Stimulated activated CD4-positive, alpha-beta T cell treated with anti-CD3 and anti-CD28 coated beads, Interleukin-1b, Interleukin-23, amount 100 ng/mL, for 24 hours (primary cell): ENCODE measurements at regions not wholly inside any gene's neighbourhood (a gene's known extent, or its start where the extent isn't known, plus 50 kb on each side); places are given as distances from the start of the nearest gene placed in this dataset.

Experiments used
- DNase-seq, 4 experiments: peaks; one replicate each; pipeline ENCODE4 v3.0.0-alpha.2; 2020; ENCODE audit warnings: low read depth in 4 of 4, low spot score in 1 of 4

DNA sequence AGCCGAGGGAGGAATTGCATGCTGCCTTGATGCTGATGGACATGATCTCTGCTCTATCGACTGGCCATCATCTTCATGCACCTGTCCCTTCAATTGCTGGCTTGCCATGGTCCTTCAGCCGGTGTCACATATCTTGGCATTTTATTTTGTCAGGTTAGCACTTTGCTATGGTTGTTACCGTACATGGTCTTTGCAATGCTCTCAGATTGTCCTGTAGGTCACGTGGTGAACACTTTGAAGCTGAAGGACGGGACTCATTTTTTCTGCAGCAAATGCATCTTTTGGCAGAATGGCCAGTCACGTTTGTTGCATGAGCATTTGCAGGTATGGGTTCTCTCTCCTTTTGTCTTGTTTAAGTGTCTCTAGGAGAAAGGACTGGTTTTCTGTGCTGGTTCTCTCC is 326.8 kb upstream of the SHH start:
- DNase-seq, result no peak

DNA sequence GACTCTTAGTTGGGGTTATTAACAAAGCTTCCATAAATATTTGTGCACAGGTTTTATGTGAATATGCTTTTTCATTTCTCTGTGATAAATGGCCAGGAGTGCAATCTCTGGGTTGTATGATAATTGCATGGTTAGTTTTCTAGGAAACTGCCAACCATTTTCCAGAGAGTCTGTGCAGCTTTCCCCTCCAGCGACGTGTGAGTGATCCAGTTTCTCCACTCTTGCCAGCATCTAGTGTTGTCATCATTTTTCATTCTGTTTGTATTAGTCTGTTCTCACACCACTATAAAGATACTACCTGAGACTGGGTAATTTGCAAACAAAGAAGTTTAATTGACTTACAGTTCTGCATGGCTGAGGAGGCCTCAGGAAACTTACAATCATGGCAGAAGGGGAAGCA is 319.6 kb upstream of the SHH start:
- DNase-seq, result no peak

DNA sequence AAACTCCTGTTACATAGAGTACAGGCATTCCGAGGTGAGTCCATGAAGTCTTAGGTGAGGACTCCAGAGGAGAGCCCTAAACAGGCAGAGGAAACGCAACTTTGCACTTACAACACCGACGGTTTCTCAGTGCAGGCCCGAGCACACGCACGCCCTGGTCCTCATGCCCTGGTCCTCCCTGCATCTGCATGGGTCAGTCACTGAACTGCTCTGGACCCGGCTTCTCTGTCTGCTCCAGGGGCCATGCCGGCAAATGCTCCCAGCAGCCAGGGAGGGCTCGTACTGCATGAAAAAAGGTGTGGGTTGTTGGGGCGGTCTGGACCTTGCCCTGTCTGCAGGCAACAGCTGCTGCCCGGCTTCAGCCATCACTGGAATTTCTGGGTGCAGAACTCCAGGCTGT is 317.3 kb upstream of the SHH start:
- no peak for DNase-seq

DNA sequence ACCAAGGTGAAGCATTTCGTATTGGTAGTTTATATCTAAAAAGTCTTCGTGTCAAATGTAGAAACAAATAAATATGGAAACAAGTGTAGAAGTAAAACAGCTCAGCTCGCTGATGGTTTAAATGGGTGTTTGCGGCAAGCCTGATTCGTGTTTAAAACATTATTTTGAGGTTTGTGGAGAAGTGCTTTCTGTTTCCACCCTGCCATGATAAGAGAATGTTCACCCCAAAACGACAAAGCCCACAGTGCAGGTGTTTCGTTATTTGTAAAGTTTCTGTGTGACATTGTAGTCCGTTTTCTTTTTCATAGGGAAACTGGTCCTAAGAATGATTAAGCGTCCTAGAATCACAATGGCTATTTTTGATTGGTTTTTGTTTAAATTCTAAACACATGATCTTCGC is 316.2 kb upstream of the SHH start:
- no peak for DNase-seq

DNA sequence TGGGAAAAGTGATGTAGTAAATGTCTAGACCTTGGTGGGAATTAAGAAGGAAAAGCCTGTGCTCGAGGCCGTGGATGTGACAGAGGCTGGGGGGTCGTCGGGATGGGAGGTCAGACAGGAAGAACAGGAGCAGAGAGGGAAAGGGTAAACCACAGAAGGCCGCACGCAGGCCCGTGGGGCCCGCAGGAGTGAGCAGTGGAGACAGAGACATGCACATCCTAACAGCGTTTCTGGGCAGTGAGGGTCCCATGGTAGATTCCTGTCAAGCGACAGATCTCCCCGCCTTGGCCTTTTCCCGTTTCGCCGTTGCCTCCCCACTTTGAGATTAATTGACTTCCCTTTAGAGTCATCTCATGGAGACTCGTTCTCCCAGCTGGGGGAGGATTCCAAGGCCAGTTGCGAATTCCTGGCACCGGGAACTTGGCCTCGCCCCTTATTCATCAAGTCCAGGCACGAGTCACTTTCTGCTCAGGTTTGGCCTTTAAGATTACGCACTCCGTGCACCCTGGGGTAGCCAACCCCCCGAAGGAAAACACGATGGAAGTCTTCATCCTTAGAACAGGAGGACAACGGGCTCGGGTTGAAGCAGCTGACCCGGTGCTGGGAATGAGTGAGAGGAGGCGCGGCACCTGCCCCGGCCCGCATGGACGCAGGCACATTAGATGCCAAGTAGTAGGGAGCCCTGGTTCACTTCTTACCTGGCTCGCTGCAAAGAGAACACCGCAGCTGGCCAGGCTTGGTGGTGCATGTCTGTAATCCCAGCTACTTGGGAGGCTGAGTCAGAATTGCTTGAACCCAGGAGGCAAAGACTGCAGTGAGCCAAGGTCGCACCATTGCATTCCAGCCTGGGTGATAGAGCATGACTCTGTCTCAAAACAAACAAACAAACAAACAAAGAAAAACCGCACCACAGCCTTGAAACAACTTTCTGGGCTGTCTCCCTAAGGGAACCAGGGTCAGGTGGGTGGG is 315.2 kb upstream of the SHH start:
- no peak for DNase-seq

DNA sequence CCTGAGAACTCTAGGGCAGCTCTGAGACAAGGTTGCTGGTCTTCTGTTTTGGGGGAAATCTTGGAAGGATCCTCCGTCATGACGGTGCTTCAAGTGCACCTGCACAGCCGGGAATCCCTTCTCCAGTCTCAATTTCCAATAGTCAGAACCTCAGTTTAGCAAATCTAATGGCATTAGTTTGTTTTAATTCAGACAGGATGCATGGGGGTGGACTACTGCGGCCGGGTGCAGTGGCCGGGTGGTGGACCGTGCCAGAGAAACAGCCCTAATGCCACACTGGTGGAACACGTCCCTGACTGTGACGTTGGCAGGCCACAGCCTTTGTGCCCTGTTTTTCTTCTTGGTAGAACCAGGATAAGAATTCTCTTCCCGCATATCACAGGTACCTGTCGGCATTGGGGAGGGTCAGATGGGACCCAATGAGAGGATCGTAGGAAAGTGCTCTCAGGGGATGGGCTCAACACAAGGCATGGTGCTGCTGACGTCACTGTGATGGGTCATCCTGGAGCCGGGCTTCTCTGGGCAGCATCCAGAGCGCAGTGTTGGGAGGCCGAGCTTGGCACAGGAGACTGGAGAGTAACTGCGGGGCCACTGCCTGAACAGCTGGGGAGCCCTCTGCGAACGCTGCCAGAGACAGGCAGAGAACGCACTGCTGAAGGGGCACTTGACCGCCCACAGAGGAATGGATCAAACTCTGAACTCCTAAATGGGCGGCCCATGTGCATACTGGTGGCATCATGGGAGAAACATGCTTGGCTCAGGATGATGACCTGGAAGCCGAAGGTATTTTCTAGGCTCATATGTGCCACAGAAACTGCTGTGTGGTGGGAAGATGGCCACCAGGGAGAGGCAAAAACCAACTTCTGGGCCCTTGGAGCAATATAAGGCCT is 313.8 kb upstream of the SHH start:
- DNase-seq, result no peak

DNA sequence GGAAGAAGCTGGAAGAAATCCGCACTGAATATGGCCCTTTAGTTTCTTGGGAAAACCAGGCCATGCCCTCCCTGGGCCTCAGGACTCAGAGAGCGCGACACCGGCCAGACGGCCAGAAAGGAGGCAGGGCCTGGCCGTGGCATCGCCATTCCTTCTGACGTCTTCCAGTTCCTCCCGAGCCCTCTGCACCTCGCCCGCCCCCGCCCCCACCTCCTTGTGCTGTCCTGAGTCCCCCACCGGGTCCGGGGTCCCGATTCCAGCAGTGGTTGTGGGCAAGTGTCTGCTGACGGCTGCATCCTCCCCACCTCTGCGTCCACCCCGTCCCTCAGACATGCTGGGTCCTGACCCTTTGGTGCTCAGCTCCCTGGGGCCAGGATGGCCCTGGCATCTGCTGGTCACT is 312.1 kb upstream of the SHH start:
- DNase-seq, result no peak

DNA sequence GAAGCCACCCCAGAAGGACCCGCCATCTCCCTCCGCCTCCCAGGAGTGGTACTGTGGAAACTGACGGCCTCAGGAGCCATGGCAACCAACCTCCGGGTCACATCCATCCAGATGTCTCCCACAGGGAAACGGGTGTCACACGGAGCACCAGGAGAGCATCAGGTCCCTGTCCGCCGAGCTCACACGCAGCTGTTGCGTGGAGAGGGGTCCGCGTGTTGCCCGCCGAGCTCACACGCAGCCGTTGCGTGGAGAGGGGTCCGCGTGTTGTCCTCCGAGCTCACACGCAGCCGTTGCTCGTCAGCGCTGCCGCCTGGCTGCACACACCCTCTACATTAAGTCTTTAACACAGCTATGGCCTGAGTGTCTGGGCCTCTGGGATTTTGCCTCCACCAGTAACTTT is 311.1 kb upstream of the SHH start:
- DNase-seq, result no peak

DNA sequence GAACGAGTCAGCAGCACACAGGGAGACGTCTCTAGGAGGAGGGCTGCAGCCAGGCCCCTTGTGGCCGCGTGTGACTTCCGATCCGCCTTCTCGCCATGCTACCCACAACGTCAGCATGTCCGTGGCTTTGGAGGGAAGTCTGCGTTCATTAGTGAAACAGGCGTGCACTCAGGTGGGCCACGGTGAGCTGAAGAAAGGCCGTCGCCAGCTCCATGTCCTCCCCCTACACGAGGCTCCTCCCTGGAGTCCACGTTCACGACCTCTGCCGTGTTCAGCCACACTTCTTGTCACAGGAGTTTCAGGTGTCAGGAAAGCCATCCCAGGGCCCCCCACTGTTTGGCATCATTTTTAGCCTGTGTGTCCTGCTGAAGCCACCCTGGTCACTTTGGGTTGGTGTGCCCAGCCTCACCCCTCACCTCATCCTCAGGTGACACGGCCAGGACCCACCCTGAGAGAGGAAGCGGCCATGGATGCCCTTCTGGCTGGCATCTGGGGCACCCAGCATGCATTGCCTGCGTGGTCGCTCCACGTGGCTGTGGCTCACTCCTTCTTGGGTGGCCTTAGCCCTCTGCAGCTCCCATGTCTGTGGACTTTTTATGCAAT is 310.6 kb upstream of the SHH start:
- no peak for DNase-seq

DNA sequence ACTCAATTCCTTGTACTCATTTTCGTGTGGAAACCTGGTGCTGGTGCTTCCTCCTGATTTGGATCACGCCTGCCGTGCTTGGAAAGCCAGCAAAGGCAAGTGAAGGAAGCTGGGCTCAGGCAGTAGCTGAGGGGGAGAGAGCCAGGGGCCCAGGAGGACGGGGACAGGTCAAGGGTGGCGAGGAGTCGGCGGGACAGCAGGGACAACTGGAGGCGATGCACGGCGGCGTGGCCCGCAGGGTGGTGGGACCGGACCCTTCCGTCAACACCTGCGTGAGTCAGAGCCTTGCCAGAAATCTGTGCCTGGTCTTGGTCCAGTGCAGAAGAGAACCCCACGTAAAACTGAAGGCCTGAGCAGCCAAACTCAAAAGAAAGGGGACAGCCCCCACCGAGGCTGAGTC is 309.7 kb upstream of the SHH start:
- DNase-seq, result no peak

DNA sequence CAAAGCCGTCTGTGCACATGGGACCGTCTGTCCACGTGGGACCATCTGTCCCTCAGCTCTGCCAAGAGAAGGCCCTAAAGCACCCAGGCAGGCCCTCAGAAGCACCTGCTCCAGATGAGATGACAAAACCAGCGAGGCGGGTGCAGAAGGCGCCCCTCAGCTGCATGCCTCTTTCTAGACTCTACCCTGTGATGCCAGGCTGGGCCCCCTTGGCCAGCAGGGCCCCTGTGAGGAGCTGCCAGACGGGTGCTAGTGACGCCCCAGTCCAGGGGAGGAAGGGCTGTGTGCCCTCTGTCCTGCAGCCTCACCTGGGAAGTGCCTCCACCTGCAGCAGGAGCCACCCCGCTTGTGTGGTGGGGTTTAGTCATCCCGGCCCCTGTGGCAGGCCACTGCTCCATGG is 309.2 kb upstream of the SHH start:
- no peak for DNase-seq

DNA sequence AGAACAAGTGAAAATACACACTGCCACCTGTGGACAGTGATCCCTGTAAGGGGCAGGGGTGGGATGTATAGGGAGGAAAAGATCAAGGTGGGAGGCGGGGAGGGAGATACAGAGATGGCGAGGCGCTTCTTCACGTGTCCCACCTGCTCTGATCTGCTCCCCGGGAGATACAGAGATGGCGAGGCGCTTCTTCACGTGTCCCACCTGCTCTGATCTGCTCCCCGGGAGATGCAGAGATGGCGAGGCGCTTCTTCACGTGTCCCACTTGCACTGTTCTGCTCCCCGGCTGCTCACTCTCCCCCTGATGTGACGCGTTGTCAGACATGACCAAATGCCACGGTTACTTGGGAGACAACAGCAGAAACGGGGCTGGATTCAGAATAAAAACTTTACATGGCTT is 308.3 kb upstream of the SHH start:
- no peak for DNase-seq

DNA sequence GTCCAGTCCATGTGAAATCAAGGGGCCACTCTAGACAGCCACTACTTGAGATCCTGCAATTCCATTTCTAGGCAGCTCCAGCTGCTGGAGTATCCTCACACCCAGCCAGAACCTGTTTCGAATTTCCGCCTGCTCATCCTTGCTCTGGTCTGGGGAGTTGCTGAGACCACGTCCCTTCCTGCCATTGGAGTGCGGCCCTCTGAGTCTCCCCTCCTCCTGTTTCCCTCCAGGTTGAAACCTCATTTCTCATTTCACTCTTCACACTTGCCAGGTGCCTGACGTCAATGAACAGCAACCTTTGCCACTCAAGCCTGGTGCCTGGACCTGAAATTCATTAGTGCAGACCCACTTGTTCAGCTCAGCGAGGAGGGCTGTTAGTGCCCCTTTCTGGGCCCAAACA is 307.5 kb upstream of the SHH start:
- DNase-seq, result no peak

DNA sequence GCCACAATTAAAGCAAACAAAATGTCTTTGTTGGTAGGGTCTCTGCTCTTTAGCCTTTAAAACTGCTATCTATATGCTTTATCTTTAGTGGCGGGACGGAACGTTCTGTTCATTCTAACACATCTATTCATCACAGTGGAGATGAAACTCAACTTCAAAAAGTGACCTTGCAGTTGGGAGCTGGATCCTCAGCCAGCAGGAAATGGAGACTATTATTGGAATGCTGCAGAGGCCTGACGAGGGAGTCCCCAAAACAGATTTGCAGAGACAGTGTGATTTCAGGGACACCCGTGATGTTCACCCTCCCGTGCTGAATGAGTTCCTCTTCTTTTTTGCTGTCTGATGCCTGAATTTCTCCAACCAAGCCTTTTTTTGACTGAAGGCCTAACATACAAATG is 306.0 kb upstream of the SHH start:
- no peak for DNase-seq

DNA sequence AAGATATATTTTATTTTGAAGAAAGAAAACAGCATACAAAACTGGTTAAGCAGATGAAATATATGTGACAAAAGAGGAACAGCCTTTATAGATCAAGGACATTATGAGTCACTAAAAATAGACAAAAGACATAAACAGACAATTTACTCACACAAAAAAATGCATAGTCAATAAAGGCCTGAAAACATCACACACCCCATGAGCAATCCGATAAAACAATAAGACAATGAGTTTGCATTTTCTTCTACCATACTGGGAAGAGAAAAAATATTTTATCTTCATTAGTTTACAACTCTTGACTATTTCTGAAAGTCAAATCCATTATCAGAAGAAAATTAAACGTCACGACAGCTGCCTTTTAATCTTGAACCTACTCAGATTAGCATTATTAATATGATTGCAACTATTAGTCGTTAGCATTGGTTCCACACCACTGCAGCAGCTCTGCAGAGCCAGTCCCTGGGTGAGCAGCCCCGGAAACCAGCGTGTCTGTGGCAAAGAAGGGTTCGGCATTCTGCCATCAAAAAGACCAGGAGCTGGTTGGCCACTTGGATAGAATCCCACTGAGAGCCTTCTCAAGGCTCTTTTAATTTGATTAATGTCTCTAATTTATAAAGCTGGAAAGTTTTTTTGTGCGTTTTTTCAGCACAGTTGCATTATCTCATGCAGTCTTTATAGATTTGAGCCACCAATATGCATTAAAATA is 305.4 kb upstream of the SHH start:
- no peak for DNase-seq

DNA sequence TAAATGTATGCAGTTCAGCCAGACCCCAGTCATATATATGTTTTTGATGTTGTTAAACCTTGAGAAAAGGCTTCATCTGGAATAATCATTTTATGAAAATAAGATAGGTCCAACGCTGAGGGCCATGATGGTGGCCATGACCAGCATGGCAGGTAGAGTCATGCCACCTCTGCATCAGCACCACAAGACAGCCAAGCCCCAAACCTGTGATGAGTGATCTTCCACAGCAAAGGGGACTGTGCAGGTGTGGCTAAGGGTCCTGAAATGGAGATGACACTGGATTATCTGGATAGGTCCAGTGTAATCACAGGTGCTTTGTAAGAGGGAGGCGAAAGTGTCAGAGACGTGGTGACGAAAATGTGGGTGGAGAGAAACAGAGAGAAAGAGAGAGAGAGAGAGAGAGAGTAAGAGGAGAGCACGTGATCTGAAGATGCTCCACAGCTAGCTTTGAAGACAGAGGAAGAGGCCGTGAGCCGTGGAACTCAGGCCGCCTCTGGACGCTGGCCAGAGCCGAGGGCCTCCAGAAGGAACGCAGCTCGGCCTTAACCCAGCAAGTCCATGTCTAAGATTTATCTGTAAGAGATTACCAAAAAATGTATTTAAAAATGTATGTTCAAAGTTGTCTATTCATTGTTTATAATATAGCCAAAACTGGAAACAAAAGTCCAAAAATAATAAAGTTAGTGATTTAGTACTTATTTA is 304.4 kb upstream of the SHH start:
- no peak for DNase-seq

DNA sequence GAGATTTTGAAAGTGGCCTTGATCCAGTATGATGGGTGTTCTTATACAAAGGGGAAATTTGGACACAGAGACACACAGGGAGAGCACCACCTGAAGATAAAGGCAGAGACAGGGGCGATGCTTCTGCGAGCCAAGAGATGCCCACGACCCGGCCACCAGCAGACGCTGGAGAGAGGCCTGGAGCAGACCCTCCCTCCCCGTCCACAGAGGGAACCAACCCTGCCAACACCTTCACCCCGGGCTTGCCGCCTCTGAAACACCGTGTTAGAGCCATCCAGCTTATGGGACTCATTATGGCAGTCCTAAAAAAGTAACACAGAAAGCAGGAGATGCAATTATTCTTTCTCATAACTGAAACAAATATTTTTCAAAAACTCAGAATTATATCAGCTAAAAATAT is 303.3 kb upstream of the SHH start:
- no peak for DNase-seq

DNA sequence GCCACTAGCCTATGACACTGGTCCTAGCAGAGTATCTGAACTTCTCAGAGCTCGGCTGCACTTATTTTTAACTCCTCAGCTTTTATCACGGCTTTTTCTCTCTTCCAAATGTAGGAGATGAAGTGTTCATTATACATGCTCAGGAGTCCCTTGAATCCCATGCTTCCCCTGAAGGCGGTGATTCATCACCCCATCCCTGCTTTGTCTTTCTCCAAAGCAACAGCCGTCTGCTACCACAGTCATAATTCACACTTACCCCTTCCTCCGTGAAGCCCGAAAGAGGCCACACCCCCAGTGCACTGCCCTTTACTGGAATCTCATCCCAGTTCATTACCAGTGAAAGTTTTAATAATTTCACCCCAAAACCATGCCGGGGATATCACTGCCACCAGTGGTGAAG is 301.5 kb upstream of the SHH start:
- no peak for DNase-seq

DNA sequence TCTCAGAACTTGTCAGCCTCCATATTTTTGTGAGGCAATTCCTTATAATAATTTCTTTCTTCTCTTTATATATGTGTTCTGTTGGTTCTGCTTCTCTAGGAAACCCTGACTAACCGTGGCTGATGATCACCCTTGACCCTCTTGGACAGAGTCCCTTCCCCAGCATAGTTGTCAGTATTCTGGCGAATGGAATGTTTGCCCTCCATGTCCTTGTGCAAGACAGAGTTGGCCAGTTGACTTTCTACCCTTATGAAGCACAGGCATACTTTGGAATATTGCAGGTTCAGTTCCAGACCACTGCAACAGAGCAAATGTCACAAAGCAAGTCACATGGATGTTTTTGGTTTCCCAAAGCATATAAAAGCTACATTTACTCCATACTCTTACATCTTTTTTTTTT is 297.7 kb upstream of the SHH start:
- DNase-seq, result no peak

DNA sequence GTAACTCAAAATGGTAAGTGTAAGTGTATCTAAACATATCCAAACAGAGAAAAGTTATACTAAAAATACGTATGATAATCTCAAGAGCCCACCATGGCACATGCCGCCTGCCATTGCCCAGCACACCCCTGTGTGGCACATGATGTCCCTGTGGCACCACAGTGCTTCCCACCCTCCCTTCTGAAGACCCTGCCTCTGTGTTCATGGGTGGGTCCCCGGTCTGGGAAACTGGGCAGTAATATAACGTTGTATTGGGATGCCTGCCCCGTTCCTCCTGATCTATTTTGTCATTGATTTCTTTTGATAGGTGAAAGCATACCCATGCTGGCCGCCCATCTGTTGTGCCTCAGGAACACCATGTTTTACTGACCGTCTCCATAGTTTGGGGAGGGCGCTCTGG is 296.8 kb upstream of the SHH start:
- no peak for DNase-seq

DNA sequence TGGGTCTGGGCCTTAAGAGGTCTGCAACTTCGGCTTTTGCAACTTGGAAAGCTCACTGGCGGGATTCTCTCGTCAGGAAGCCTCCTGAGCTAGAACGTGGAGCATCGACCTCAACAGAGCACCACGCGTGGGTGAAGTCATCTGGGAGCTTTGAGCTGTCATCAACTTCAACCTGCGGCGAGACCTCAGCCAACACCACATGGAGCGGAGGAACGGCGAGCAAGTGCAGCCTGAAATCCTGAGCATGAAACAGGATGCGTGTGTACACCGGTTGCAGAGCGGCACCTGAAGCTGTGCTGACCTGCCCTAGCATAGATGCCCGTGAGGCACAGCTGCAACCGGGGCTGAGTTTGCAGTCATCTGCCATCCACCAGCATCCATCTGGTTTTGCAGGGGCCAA is 295.7 kb upstream of the SHH start:
- no peak for DNase-seq
